GM19023 (cell line): ENCODE measurements at regions not wholly inside any gene's neighbourhood (a gene's known extent, or its start where the extent isn't known, plus 50 kb on each side); places are given as distances from the start of the nearest gene placed in this dataset.

ENCODE experiments used
- ATAC-seq: cut with Tn5 transposase; IDR thresholded peaks from one replicate; pipeline ENCODE4 v1.9.1; 2021; ENCODE audit warnings: mild to moderate bottlenecking, moderate library complexity; ENCODE audit not compliant: unreplicated experiment

GRCh38 chr4:132991111-132991510 is 158.0 kb upstream of the PCDH10 start:
- no peak for ATAC-seq

GRCh38 chr4:132992686-132993085 is 156.4 kb upstream of the PCDH10 start:
- ATAC-seq, result no peak

GRCh38 chr4:132998585-132999230 is 150.4 kb upstream of the PCDH10 start:
- no peak for ATAC-seq

GRCh38 chr4:133000012-133000411 is 149.1 kb upstream of the PCDH10 start:
- no peak for ATAC-seq

GRCh38 chr4:133003169-133003568 is 145.9 kb upstream of the PCDH10 start:
- no peak for ATAC-seq

- ATAC-seq, result no peak
Observed at GRCh38 chr4:133014473-133015135, 134.5 kb upstream of the PCDH10 start.

GRCh38 chr4:133045288-133045687 is 103.8 kb upstream of the PCDH10 start:
- no peak for ATAC-seq

- ATAC-seq, result no peak
Observed at GRCh38 chr4:133046156-133046555, 102.9 kb upstream of the PCDH10 start.

GRCh38 chr4:133058701-133059100 is 90.4 kb upstream of the PCDH10 start:
- ATAC-seq, result no peak

- no peak for ATAC-seq
Observed at GRCh38 chr4:133059117-133059516, 90.0 kb upstream of the PCDH10 start.

GRCh38 chr4:133062851-133063250 is 86.2 kb upstream of the PCDH10 start:
- ATAC-seq, result no peak

GRCh38 chr4:133068083-133068482 is 81.0 kb upstream of the PCDH10 start:
- no peak for ATAC-seq

- ATAC-seq, result no peak
Observed at GRCh38 chr4:133081246-133081645, 67.8 kb upstream of the PCDH10 start.

- no peak for ATAC-seq
Observed at GRCh38 chr4:133084421-133084820, 64.7 kb upstream of the PCDH10 start.

- no peak for ATAC-seq
Observed at GRCh38 chr4:133095591-133095990, 53.5 kb upstream of the PCDH10 start.

- no peak for ATAC-seq
Observed at GRCh38 chr4:133096972-133097371, 52.1 kb upstream of the PCDH10 start.
